NCI-H1436 (cell line): ENCODE measurements at regions not wholly inside any gene's neighbourhood (a gene's known extent, or its start where the extent isn't known, plus 50 kb on each side); places are given as distances from the start of the nearest gene placed in this dataset.

Experiments
- DNase-seq: peaks from one replicate; lab custom pipeline; 2025; lab: John Stamatoyannopoulos, UW

DNA sequence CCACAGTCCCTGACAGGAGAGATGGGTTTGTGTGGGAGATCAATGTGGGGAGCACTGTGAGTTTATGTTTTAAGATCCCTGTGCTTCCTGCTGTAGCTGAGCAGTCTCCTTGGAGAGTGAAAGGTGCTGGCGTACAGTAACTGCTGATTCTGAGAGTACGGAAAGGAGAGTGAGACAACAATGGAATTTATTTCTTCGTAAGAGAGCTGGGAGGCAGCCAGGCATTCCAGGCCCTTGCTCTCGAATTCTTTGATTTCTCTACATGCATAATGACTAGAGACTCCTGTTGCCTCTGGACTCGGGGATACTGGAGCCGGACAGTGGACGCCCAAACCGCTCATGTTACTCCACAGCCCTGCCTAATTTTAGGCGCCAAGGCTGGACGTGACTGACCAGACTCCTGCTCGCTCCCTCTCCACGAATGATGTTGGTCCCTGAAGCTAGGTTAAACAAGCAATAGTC, 131.0 kb upstream of the PHACTR1 start:
- DNase-seq = no peak

DNA sequence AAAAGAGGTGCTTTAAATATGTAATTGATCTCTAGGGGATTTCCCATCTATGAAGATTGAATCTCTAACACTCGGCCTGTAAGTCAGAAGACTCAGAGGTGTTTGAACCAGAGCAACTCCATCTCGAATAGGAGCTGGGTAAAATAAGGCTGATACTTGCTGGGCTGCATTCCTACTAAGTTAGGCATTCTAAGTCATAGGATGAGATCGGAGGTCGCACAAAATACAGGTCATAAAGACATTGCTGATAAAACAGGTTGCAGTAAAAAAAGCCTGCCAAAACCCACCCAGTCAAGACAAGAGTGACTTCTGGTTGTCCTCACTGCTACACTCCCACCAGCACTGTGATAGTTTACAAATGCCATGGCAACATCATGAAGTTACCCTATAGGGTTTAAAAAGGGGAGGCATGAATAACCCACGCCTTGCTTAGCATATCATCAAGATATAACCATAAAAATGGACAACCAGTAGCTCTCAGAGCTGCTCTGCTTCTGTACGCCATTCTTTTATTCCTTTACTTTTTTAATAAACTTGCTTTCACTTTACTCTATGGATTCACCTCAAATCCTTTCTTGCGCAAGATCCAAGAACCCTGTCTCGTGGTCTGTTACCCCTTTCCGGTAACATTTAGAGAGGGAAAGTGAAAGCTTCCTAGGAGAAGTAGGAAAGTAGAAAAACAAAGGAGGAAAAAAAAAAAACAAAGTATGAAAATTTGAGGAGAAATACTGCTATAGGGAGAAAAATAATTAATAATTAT, 129.7 kb upstream of the PHACTR1 start:
- no peak for DNase-seq

DNA sequence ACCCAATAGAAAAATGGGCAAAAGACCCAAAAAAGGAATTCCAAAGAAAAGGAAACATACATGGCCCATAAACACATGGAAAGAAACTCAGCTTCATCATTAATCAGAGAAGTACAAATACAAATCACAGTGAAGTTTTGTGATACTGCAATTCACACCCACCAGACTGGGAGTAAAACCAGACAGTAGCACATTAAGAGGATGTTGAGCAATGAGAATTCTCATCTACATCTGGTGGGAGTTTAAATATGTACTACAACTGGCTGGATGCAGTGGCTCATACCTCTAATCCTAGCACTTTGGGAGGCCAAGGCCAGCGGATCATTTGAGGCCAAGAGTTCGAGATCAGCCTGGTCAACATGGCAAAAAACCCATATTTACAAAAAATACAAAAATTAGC, 125.7 kb upstream of the PHACTR1 start:
- DNase-seq = no peak

DNA sequence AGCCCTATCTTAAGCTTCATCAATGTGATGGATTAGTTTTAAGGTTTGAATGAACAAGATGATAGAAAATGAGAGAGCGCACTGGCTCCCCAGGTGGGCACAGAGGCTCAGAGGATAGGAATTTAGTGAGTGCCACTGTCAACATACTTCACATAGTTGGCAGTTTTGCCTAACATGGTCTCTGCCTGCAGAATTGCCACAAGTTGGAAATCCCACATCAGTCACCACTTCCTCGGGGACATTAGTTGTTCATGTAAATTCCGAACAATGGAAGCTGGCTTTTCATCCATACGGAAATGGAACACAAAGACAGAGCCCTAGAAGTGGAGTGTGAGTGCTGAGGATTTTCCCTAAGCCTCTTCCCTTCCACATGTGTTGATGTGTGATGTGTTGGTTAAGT, 123.9 kb upstream of the PHACTR1 start:
- DNase-seq = no peak

DNA sequence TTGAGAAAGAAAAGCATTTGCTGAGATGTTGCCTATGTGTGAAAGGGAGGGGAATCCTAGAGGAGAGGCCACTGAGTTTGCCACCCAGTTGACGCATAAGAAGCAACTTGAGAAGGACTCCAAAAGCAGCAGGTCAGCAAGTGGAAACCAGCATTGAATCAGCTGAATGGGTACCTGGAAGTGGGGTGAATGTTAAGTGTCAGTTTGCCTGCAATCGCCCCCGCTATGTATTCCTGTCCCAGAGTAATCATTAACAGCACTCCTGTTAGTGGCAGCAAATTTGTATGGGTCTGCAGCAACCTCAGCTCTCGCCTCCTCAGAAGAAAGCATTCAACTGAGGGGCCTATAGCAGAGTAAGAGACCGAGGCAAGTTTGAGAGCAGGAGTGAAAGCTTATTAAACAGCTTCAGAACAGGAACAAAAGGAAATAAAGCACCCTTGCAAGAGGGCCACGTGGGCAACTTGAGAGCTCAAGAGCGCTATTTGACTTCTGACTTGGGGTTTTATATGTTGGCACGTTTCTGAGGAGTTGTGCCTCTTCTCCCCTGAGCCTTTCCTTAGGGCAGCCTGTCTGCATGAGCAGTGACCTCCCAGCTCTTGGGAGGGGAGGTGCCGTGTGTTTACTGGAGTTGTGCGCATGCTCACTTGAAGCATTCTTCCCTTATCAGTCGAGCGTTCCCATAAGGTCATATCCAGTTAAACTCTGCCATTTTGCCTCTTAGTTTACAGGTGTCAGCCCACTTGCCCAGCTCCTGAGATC, 122.6 kb upstream of the PHACTR1 start:
- DNase-seq = no peak

DNA sequence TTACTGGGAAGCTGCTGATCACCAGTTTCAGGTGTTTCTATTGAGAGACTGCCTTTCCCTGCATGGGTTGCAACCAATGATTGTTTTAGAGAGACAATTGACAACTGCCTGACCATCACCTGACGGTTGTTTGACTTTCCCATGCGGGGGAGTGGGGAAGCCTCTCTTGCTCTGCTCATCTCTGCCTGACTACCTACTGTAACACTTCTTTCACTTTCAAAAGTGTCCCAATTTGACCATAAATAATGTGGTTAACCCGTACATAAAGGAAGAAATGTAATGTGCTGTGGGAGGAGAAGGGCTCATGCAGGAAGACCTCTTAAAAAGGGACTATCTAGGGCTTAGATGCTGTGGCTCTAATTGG, 122.1 kb upstream of the PHACTR1 start:
- DNase-seq = no peak

DNA sequence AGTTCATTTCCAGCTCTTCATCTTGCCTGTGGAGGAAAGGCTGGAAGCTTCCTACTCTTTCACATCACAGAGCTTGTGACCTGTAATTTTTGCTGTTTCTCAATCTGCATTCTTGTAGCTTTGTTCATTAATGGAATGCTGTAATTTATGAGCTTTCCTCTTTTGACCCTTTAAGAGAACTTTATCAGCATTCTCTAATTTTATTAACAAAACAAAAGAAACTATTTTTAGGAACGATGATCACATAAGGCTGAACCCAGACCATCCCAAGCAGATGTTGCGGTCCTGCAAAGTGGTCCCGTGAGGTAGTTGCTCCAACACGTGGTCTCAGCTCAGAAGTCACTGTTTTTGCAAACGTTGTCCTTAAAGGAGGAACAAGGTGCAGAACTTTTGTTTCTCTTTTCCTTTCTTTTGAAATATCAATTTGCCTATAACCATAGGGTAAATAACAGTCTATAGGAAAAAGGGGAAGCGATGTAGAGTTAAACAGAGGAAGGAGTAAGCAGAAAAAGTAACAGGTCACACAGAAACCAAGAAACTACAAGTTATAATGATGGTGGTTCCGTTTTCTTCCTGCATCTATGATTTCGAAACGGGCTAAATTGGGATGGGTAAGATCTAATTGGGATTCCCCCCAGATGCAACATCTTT, 121.3 kb upstream of the PHACTR1 start:
- DNase-seq = no peak

DNA sequence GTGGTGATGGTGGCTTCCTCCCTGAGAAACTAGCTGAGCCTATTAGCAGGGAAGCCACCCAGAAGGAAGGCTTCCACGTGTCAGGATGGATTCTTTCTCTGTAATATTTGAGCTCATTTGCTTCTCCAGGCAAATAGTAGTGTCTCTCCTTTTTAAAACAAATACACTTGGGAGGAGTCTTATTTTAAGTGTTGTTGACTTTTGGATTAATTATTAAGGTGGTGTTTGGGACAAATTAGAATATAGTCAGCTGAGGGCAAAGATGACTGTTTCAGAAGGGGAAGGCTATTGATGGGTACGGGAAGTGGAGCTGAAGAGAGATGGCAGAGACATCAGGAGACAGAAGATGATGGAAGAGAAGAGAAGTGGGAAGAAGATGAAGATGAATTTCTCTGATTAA, 119.8 kb upstream of the PHACTR1 start:
- DNase-seq = no peak

DNA sequence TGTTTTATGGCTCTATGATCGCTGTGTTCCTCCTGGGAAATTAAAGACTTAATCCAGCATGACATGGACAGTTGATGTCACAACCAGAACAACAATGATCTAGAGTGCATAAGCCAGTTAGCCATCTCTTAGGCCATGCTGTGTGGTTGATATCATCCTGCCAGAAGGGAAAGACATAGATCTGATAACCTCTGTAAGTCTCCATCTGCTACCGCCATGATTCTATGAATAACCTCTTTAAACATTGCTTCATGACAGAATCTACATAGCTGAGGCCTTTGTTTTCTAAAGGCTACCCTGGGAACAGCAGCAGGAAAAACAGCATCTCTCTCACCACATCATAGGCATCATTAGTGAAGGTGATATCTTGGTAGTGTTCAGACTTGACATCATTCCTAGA, 117.6 kb upstream of the PHACTR1 start:
- DNase-seq = no peak

DNA sequence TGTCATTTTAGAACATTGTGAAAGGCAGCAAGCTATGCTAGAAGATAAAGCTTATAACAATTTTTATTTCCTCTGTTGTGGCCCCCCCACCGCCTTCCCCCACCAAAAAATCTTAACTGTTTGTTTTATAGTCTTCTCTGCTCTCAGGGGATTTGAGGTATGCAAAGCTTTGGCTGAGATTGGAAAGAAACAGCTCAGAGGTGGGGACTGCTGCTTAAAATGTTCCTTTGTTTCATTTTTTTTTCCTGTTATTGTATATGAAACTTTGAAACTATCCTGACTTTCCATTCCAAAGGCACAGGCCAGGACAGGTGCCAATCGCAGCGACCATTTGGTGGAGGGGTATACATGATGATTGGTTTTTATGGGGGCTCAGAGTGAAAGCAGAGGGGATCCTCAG, 114.7 kb upstream of the PHACTR1 start:
- DNase-seq = no peak

DNA sequence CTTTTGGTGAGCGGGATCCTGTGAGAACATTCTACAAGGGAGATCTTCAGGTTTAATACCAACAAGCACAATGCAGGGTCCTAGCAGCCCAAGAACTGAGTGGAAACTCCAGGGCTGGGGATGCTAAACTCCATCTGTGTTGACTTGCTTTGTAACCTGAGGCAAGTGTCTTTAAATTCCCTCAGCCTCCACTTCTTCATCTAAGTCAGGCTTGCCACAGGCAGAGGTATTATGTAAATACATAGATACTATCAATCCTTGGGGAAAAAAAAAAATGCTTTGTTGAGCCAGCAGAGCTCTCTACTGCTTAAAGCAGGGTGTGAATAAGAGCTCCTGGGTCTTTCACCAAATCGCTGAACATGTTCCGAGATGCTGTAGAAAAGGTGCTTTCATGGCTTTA, 114.2 kb upstream of the PHACTR1 start:
- no peak for DNase-seq

DNA sequence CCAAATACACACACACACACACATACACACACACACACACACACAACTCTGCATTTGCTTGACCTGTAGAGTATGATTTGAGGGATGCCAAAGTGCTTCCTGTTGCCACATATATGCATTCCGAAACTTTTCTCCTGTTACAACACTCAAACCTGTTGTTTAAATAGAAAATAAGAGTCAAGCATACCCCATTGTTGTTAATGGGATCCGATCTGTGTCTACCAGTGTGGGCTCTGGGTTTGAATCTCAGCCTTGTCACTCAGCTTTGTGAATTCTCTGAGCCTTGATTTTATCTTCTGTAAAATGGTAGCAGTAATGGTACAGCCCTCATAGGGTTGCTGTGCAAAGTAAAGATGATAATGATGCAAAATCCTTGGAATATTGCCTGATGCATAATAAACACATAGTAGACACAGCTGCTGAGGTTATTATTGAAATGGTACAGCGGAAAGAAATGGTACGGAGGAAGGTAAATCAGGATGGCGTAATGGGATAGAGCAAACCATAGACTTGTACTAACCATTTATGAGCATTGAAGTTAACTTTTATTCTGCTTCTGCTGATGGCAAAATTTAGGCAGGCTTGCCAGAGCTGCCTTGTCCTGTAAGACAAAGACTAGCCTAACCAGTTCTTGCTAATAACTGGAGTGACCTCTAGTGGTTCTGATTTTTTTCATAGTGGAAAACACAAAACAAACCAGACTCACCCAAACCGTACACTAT, 113.5 kb upstream of the PHACTR1 start:
- no peak for DNase-seq

DNA sequence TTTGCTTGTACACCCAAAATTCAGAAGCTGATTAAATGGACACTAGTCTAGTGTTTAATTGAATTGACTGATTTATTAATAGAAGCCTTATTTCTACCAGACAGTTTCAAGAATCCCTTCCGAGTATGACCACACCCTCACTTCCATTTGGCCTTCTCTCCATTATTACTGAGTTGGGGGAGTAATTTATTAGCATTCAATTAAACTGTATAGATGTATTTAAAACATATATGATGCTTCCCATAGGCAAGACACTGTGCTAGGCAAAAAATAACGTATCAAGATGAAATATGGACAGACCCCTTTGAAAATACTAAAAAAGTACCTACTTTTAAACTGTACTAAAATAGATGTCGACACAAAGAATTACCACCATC, 112.9 kb upstream of the PHACTR1 start:
- DNase-seq = no peak

DNA sequence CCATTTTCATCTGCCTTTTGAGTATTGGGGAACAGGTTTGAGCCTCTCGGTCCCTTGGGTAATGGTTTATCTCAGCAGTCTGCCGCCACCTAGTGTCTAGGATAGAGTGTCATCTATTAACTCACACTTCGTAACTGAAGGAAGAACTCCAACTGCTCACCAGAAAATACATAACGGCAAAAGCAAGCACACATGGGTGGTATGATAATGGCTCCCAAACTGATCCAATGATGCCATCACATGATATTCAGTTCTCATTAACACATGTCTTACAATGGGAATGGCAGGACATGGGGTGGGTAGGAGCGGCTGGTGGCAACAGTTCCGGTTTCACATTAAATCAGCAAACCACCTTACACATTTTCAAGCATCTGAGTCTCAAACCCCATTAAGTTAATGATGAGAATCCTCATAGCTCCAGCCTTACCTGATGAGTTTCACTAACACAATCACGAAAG, 110.7 kb upstream of the PHACTR1 start:
- DNase-seq = peak; percentile 78

DNA sequence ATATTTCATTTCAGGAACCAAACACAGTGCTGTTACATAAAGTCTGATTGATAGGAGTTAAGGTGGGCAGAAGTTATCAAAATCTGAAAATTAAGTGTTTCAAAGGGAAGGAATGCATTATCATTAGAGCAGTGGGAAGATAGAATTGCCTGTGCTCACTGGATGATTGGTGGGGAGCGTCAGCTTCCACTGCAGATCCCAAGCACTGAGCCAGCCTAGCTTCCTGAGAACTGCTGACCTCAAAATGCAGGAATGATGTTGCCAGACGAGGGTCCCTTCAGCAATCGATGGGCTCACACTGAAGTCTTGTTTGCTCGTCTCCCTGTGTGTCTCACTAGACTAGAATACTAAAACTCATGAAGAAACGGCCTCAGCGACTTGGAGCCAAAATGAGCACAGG, 110.0 kb upstream of the PHACTR1 start:
- DNase-seq = no peak

DNA sequence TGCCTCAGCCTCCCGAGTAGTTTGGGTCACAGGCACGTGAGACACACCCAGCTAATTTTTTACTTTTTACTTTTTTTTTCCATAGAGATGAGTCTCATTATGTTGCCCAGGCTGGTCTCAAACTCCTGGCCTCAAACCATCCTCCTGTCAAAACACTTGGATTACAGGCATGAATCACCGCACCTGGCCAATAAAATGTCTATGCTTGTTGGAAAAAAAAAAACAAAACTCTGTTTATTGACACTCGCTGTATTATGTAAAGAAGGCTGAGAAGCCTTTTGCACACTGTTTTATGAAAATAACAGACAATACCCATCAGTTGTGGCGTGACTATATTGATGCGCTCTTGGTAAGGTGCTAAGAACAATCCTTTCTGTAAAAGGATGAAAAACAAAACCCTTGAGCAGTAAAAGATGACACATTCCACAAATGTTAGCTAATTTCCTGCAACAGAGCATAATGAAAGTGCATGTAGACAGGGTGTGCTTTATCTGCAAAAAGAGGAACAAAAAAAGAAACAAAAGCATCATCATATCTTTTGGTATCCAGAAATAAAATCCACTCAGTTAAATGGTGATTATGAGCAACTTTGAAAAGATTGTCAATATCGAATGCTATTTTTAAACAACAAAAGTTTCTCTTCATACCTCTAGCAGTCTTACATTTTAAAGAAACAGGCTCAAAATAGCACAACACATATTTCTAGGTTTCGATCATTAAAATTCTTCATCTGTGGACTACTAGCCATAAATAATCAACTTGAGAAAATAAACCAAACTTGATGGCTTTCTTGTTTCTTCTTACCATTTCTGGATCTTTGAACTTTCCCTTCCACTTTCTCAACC, 108.3 kb upstream of the PHACTR1 start:
- DNase-seq = no peak

DNA sequence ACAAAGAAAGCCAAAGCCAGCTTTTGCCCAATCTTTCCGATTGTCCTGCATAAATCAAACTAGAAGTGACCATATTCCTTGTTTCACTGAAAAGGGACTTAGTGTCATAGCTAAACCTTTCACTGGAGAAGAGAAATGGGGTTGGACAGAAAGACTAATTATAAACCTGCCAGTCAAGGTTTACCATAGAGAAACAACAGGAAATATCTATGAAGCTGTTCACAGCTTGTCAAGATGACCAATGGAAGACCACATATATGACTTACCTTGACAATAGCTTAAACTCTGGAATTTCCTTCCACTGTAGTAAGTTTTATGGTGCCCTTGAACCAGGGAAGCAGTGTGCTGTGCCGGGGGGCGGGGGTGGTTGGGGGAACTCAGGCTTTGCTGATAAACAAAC, 107.7 kb upstream of the PHACTR1 start:
- no peak for DNase-seq

DNA sequence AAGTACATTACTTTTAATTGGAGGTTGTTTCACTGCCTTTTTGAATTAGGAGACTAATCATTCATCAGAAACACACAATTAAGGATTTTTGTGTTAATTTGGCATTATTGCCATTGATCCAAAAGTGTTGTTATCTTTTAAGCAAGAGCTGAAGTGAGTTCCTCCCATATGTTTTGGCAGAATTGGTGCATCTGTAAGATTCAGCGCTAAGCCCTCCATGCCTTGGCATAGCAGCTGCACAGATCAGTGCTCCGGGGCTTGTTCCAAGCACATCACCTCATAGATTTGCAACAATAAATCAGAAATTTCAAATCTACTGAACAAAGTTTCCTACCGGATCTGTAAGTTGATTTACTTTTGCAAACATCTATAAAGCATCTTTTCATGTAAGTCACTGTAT, 106.8 kb upstream of the PHACTR1 start:
- no peak for DNase-seq

DNA sequence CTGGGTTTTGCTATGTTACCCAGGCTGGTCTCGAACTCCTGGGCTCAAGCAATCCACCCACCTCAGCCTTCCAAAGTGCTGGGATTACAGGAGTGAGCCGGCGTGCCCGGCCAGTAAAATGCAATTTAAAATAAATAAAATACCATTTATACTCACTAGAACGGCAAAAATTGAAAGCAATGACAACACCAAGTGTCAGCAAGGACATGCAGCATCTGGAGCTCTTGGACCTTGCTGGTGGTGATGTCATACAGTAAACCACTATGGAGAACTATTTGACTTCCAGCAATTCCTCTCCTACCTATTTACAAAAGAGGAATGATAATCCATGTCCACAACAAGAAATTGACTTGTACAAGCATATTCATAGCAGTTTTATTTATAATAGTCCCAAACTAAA, 105.7 kb upstream of the PHACTR1 start:
- no peak for DNase-seq

DNA sequence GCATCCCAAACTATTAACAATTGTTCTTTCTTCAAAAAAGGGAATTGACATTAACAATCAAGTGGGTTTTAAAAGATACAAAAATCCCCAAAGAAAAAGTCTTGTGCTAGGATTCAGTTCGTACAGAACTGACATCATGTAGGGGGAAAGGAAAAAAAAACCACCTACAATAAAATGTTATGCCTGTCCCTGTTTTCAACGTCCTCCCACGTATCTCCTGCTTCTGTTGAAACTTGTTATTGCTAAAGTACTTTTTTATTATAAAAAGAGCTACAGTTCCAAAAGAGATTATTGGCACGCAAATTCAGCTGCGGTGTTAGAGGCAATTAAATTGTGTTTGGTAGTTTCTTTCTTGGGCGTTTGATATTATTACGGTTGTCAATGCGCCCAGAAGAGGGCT, 102.8 kb upstream of the PHACTR1 start:
- DNase-seq = no peak

DNA sequence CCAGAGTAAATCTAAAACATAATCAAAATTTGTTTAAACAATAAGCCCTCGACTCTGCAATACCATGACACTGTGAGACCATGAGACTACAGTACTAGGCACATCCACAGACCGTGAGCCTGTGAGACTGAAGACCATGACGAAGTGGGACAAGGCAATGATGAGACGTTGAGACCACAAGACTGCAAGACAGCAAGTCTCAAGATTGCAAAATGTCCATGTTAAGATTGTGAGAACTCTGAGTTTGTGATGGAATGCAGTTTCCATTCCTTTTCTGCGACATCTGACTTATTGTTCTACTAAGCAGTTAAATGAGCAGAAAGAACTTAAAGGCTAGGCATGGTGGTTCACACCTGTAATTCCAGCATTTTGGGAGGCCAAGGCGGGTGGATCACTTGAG, 102.1 kb upstream of the PHACTR1 start:
- DNase-seq = no peak

DNA sequence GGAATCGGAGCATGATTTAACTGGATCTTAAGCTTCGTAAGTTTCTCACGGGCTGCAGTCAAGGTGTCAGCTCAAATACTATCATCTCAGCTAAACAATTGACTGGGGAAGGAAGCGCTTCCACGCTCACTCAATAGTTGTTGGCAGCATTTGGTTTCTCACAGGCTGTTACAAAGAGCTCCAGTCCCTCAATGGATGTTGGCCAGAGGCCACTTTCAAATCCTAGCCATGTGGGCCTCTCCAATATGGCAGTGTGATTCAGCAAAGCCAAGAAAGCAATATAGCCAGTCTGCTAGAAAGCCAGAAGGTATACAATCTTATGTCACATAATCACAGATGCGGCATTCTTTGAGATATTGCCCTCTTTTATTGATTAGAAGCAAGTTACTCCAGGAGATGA, 98.3 kb upstream of the PHACTR1 start:
- DNase-seq = no peak
